Spinal cord (tissue), 9 donors: ENCODE measurements at regions not wholly inside any gene's neighbourhood (a gene's known extent, or its start where the extent isn't known, plus 50 kb on each side); places are given as distances from the start of the nearest gene placed in this dataset.

Experiments
- DNase-seq, 6 donors: peaks; one replicate each; pipeline versions ENCODE4 v3.0.0 to v3.0.0-alpha.2; 2013 to 2015; ENCODE audit warnings: low spot score in 6 of 6, low read depth in 4 of 6
- H3K27ac ChIP-seq: one replicate; pipeline ENCODE4 v1.5.1; 2013; ENCODE audit warnings: low read depth, low read length, control low read depth
- H3K27me3 ChIP-seq: one replicate; pipeline ENCODE4 v1.6.1; 2013; ENCODE audit warnings: low read length; ENCODE audit not compliant: control insufficient read depth, insufficient read depth
- H3K36me3 ChIP-seq: one replicate; pipeline ENCODE4 v1.6.1; 2013; ENCODE audit warnings: low read length; ENCODE audit not compliant: control insufficient read depth, insufficient read depth
- H3K4me1 ChIP-seq: one replicate; pipeline ENCODE4 v1.6.1; 2013; ENCODE audit warnings: low read length; ENCODE audit not compliant: control insufficient read depth, insufficient read depth
- H3K4me3 ChIP-seq: one replicate; pipeline ENCODE4 v1.5.1; 2013; ENCODE audit warnings: low read depth, low read length, control low read depth
- H3K9me3 ChIP-seq: one replicate; pipeline ENCODE4 v1.6.1; 2013; ENCODE audit warnings: low read length; ENCODE audit not compliant: control insufficient read depth, insufficient read depth
- WGBS: methylation state at CpG from one replicate; pipeline ENCODE4 v1.1.5; 2013; ENCODE audit warnings: missing lambda C conversion rate; ENCODE audit not compliant: insufficient coverage; 5-methylcytosine and 5-hydroxymethylcytosine counted together
- donor health status: healthy.

- WGBS = no CpG with 5 or more reads among the region's 3 CpGs
Measured at GRCh38 chr21:32908534-32908933, 117.2 kb upstream of the OLIG2 start.

GRCh38 chr21:32909393-32909792 lies 116.3 kb upstream of the OLIG2 start:
- no peaks in the 10 kb centered on the region for H3K36me3 ChIP-seq

More at GRCh38 chr21:32908534-32908933, 117.2 kb upstream of the OLIG2 start:
- no peak for DNase-seq
- H3K4me3 ChIP-seq = no peak overlapping the region
- no peaks in the 10 kb centered on the region for H3K9me3 ChIP-seq
- peaks cover 7% of the 10 kb centered on the region for H3K27me3 ChIP-seq
- H3K27ac ChIP-seq = no peak overlapping the region
- no peaks in the 10 kb centered on the region for H3K4me1 ChIP-seq
- no peaks in the 10 kb centered on the region for H3K36me3 ChIP-seq

DNA sequence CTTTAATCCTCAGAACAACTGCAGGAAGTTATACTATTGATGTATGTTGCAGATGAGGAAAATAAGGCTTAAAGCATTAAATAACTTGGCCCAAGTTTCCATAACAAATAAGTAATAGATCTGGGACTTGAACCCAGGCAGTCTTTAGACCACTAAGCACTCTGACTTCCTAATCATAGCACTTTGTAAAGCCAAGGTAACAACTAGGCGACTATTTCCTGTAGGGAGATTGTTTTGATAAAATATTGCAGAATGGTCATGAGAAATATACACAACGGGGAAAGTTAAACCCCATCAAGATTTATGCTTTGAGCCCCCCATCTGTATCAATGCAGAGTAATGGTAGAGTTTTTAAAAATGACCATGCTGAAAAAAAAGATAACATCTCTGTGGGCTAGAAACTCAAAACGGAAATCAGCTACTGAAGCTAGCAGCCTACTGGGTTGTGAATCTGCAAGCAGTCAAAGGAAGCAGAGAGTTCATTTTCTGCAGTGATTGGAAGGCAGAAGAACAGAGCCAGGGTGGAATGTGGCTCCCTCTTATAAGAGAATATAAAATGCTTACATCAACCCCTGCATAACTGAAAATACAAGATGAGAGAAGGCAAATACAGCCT lies 111.2 kb upstream of the OLIG2 start:
- Histone ChIP-seq H3K4me1 (peaks cover 16% of the 10 kb centered on the region), H3K36me3 (no peaks in the 10 kb centered on the region), H3K9me3 (peaks cover 2% of the 10 kb centered on the region), H3K27ac (no peak overlapping the region), H3K27me3 (peaks cover 6% of the 10 kb centered on the region), H3K4me3 (no peak overlapping the region)
- 67% methylated on average over 1 of the region's 3 CpGs for WGBS
- no peak for DNase-seq

More at GRCh38 chr21:32909393-32909792, 116.3 kb upstream of the OLIG2 start:
- H3K27me3 ChIP-seq = peaks cover 4% of the 10 kb centered on the region
- H3K9me3 ChIP-seq = no peaks in the 10 kb centered on the region
- no peak overlapping the region for H3K27ac ChIP-seq
- DNase-seq = no peak
- H3K4me3 ChIP-seq = no peak overlapping the region
- WGBS = 100% methylated on average over 1 of the region's 5 CpGs
- H3K4me1 ChIP-seq = no peaks in the 10 kb centered on the region

DNA sequence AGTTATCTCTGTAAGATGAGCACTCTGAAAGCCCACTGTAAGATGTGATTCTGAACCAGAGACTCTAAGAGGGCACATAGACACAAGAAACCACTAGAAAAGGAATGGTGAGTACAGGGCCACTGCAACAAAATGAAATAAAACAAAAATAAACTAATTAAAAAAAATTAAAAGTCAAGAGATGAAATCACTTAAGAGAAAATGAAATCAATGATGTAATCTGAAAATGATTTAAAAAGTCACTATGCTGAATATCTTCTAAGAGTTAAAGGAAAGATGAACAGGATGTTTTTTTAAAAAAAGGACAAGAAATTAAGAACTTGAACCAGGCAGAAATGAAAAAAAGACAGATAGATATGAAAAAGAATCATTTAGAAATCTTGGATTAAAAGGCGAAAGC lies 110.6 kb upstream of the OLIG2 start:
- Histone ChIP-seq H3K36me3 (no peaks in the 10 kb centered on the region), H3K27me3 (peaks cover 6% of the 10 kb centered on the region), H3K9me3 (peaks cover 2% of the 10 kb centered on the region), H3K4me3 (no peak overlapping the region), H3K4me1 (peaks cover 16% of the 10 kb centered on the region), H3K27ac (no peak overlapping the region)
- WGBS = no CpG with 5 or more reads among the region's 1 CpG
- DNase-seq = no peak

DNA sequence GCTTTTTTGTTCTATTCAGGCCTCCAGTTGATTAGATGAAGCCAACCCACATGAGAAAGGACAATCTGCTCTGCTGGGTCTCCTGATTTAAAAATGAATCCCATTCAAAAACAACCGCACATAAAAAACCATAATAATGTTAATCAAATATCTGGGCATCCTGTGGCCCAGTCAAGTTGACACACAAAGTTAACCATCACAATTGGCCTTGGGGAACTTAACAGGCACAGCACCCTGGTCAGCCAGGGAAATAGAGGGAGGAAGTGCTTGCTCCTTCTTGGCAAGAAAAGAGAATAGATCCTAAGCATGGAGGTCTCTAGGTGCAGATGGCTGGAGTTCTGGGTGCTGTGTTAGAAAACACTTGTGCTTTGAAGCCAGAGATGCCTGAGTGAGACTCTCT lies 109.6 kb upstream of the OLIG2 start:
- WGBS = no CpG with 5 or more reads among the region's 1 CpG
- H3K36me3 ChIP-seq = no peaks in the 10 kb centered on the region
- H3K27me3 ChIP-seq = peaks cover 6% of the 10 kb centered on the region
- no peak for DNase-seq
- H3K9me3 ChIP-seq = peaks cover 2% of the 10 kb centered on the region
- peaks cover 16% of the 10 kb centered on the region for H3K4me1 ChIP-seq
- H3K27ac ChIP-seq = no peak overlapping the region
- no peak overlapping the region for H3K4me3 ChIP-seq

DNA sequence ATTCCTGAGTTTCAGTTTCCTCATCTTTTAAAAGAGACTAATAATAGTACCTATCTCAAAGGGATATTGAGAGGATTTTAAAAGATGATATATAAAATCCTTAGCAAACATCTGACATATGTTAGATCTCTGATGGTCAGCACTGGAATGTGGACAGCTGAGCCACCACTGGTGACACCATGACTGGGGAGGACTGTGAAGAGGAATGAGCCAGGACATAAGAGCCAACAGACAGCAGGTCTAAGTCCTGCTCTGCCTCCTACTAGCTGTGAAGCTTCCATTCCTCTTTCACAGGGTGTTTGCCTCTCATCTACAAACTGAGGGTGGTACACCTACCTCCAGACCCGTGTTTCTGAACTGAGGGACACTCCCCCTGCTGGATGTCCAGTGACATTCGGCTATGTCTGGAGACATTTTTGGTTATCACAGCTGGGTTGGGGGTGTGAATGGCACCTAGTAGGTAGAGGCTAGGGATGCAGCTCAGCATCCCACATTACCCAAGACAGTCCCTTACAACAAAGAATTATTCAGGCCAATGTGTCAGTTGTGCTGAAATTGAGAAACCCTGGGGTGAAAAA lies 109.1 kb upstream of the OLIG2 start:
- H3K27ac ChIP-seq = no peak overlapping the region

DNA sequence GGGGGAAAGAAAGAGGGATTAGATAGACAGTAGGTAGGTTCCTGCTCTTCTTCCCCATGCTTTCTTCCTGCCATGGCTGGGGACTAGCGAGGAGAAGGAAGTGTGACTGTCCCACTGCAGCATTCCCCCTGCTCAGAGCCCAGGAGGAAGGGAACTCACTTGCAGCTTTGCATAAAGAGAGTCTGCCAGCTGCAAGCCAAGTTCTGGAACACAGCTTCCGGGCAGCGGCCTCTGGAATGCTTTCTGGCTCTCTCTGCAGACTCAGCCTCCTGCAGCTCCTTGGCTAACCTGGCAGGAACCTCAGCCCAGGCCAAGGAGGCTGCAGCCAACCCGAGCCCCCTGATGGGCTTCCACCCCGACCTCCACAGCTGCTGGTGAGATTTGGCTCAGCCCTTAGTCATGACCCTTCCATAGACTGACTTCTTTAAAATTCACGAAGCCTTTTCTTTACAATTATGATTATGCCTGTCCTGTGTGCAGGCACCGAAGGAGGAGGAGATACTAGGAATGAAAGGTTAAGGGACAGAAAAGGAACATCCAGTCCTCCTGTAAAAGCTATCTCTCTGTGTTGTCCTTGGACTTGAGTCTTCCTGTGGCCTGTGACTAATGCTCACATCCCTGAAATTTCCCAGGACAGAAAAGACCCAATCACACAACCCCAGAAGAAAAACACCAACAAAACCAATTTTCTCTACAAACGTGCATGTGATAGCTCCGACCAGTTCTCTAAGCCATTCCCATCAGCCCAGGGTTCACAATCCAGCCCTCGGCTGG lies 108.2 kb upstream of the OLIG2 start:
- 61% methylated on average over 6 of the region's 10 CpGs for WGBS

More for the DNA sequence above, 109.1 kb upstream of the OLIG2 start:
- no CpG with 5 or more reads among the region's 2 CpGs for WGBS
- H3K9me3 ChIP-seq = peaks cover 2% of the 10 kb centered on the region
- peaks cover 16% of the 10 kb centered on the region for H3K4me1 ChIP-seq
- H3K27me3 ChIP-seq = peaks cover 6% of the 10 kb centered on the region
- H3K4me3 ChIP-seq = no peak overlapping the region
- no peak for DNase-seq
- H3K36me3 ChIP-seq = no peaks in the 10 kb centered on the region

DNA sequence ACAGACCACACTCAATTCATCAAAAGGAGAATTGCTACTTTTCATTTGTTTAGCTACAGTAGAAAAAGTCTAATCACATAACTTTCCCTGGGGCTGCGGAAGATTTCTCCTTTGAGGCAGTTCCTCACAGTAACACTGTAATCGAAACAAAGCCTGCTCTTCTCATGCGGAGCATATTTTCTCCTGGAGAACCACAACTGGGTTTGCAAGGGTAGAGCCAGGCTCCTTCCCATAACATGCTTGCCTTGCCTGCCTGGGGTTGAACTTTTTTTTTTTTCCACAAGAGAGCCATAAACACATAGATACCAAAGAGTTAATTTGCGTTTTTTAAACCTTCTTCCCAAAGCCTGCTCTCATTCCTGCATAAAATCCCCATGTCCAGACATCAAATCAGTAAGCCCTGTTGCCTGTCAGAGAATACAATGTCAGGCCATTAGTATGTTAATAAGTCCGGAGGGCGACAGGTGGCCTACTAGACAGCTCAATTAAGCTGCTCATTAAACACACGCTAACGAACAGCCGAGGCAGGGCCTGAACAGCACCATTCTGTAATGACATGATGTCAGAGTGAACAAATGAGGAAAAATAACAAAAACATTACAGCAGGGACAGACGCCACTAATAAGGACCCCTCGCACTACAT lies 107.1 kb upstream of the OLIG2 start:
- H3K4me1 ChIP-seq = peaks cover 16% of the 10 kb centered on the region
- peak in 4 of 6 donors; percentile 17 to 86 (median 55) for DNase-seq
- peaks cover 2% of the 10 kb centered on the region for H3K9me3 ChIP-seq
- 18% methylated on average over 9 of the region's 11 CpGs for WGBS
- no peaks in the 10 kb centered on the region for H3K36me3 ChIP-seq
- H3K4me3 ChIP-seq = no peak overlapping the region
- H3K27ac ChIP-seq = no peak overlapping the region
- peaks cover 11% of the 10 kb centered on the region for H3K27me3 ChIP-seq

More for the DNA sequence above, 108.2 kb upstream of the OLIG2 start:
- H3K36me3 ChIP-seq = no peaks in the 10 kb centered on the region
- H3K4me3 ChIP-seq = no peak overlapping the region
- peaks cover 9% of the 10 kb centered on the region for H3K27me3 ChIP-seq
- peaks cover 16% of the 10 kb centered on the region for H3K4me1 ChIP-seq
- H3K27ac ChIP-seq = no peak overlapping the region
- H3K9me3 ChIP-seq = peaks cover 2% of the 10 kb centered on the region
- DNase-seq = peak in 3 of 6 donors; percentile 18 to 76 (median 23)

DNA sequence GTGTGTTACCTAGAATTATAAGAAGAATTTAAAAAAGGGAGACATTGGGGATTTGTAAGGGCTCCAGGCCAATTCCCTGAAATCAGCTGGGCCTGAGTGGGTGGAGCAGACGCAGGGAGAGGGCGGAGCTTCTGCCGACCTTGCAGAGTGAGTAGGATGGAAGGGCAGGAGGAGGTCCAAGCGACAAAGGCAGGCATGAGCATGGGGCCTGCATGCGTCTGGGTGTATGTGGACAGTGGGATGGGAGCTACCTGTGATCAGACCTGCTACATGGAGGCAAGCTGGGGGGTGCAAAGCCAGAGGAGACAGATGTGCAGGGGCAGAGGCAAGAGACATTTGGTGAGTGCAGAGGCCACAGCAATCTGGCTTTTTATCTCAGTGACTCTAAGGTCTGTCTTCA lies 105.3 kb upstream of the OLIG2 start:
- peaks cover 4% of the 10 kb centered on the region for H3K9me3 ChIP-seq
- H3K4me1 ChIP-seq = peaks cover 16% of the 10 kb centered on the region
- H3K36me3 ChIP-seq = no peaks in the 10 kb centered on the region
- H3K4me3 ChIP-seq = no peak overlapping the region
- H3K27ac ChIP-seq = no peak overlapping the region
- no peak for DNase-seq
- 92% methylated on average over 5 of the region's 5 CpGs for WGBS
- H3K27me3 ChIP-seq = peaks cover 11% of the 10 kb centered on the region
